KMS-11 (cell line): ENCODE measurements at regions not wholly inside any gene's neighbourhood (a gene's known extent, or its start where the extent isn't known, plus 50 kb on each side); places are given as distances from the start of the nearest gene placed in this dataset.

ENCODE experiments used
- H2AFZ ChIP-seq: fragments of 200-600 bp; sonication (generic); 2 replicates; pipeline ENCODE4 v1.6.1; 2016; ENCODE audit warnings: antibody characterized with exemption, mixed run types, low read depth
- H3K27ac ChIP-seq: fragments of 200-600 bp; sonication (generic); 2 replicates; pipeline ENCODE4 v1.6.1; 2016; ENCODE audit warnings: mild to moderate bottlenecking, mixed run types
- H3K27me3 ChIP-seq: fragments of 200-600 bp; sonication (generic); 2 replicates; pipeline ENCODE4 v1.6.1; 2017; ENCODE audit warnings: mild to moderate bottlenecking, low read depth, mixed run types, moderate library complexity; ENCODE audit not compliant: insufficient read depth
- H3K36me3 ChIP-seq: fragments of 200-600 bp; sonication (generic); 2 replicates; pipeline ENCODE4 v1.6.1; 2017; ENCODE audit warnings: mild to moderate bottlenecking, mixed run types; ENCODE audit not compliant: insufficient read depth
- H3K4me1 ChIP-seq: fragments of 200-600 bp; sonication (generic); 2 replicates; pipeline ENCODE4 v1.6.1; 2016; ENCODE audit warnings: mild to moderate bottlenecking, low read depth, mixed run types; ENCODE audit not compliant: poor library complexity, severe bottlenecking
- H3K4me2 ChIP-seq: fragments of 200-600 bp; sonication (generic); 2 replicates; pipeline ENCODE4 v1.7.0; 2016; ENCODE audit warnings: mild to moderate bottlenecking, mixed run types
- H3K4me3 ChIP-seq: fragments of 200-600 bp; sonication (generic); IDR thresholded peaks from 2 replicates; pipeline ENCODE4 v1.6.1; 2017; ENCODE audit warnings: low read depth, low read length, mixed read lengths; ENCODE audit not compliant: insufficient read depth
- H3K79me2 ChIP-seq: fragments of 200-600 bp; sonication (generic); 2 replicates; pipeline ENCODE4 v1.6.1; 2016; ENCODE audit warnings: low read depth, mixed run types; ENCODE audit not compliant: insufficient read depth
- H3K9ac ChIP-seq: fragments of 200-600 bp; sonication (generic); 2 replicates; pipeline ENCODE4 v1.6.1; 2016; ENCODE audit warnings: mild to moderate bottlenecking, mixed run types
- H4K20me1 ChIP-seq: fragments of 200-600 bp; sonication (generic); 2 replicates; pipeline ENCODE4 v1.6.1; 2016; ENCODE audit warnings: mild to moderate bottlenecking, mixed run types; ENCODE audit not compliant: insufficient read depth
- TF ChIP-seq, protein P1 (sequence below): fragments of 200-600 bp; sonication (generic); conservative IDR thresholded peaks from 2 replicates; pipeline ENCODE4 v1.6.1; 2017; ENCODE audit warnings: low read depth, mild to moderate bottlenecking, antibody characterized with exemption, low read length, moderate library complexity, mixed read lengths

DNA sequence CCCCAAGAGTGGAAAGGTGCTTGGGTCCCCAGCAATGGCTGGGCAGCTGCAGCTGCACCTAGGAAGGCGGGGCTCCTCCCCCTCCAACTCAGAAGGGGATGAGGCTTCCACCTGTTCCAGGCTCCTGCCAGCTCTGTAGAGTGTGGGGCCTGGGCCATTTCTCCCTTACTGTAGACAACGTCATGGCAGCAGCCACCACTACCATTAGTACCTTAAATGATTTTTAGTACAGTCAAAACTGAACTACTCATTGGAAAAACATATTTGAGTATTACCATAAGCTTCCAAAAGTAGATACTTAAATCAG lies 1274.2 kb upstream of the GBE1 start:
- Histone ChIP-seq H3K79me2 (no peaks in the 10 kb centered on the region), H3K27ac (no peak overlapping the region), H3K27me3 (no peaks in the 10 kb centered on the region), H2AFZ (no peak overlapping the region), H3K4me3 (no peak overlapping the region), H3K4me2 (no peak overlapping the region), H3K36me3 (no peaks in the 10 kb centered on the region), H4K20me1 (no peaks in the 10 kb centered on the region), H3K4me1 (no peaks in the 10 kb centered on the region), H3K9ac (no peak overlapping the region)
- TF ChIP-seq, protein P1, sequence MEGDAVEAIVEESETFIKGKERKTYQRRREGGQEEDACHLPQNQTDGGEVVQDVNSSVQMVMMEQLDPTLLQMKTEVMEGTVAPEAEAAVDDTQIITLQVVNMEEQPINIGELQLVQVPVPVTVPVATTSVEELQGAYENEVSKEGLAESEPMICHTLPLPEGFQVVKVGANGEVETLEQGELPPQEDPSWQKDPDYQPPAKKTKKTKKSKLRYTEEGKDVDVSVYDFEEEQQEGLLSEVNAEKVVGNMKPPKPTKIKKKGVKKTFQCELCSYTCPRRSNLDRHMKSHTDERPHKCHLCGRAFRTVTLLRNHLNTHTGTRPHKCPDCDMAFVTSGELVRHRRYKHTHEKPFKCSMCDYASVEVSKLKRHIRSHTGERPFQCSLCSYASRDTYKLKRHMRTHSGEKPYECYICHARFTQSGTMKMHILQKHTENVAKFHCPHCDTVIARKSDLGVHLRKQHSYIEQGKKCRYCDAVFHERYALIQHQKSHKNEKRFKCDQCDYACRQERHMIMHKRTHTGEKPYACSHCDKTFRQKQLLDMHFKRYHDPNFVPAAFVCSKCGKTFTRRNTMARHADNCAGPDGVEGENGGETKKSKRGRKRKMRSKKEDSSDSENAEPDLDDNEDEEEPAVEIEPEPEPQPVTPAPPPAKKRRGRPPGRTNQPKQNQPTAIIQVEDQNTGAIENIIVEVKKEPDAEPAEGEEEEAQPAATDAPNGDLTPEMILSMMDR, result no peak

DNA sequence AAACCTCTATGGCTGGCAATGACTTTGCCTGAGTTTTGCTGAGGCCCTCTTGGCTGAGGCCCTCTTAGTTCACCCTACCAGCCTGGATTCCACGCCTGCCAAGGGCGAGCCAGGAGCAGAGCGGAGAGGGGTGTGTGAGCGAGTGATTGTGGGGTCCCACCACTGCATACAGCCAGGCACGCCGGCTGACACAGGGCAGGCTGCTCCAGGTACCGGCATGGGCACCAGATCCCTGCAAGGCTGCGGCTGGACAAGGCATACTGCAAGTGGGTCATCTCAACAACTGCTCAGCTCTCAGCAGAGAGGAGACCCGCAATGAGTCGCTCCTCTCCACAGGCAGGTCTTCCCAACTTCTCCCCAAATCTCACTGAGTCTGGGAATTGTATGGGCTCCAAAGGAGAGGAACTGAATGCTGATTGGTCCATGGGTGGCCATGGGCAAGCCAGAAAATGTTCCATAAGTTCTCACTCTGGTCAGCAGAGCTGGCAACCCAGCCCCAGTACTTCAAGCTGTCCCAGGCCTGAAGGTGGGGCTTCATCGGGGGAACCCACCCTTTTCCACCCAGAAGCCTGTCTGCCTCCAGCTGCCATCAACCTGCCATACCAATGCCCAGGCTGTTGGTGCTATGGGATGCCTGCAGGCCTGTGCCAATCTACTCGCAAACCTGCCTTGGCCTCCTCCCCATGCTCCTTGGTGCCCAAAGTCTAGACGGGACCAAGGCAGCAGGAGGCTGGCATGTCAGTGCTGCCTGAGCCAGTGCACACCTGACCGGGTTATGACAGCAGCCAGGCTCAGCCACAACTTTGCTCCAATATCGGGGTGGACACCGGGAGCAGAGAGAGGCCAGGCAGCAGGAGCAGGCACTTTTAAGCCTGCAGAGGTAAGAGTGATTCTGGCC lies 1273.6 kb upstream of the GBE1 start:
- H4K20me1 ChIP-seq, result no peaks in the 10 kb centered on the region
- H3K27ac ChIP-seq, result no peak overlapping the region
- no peak overlapping the region for H2AFZ ChIP-seq

DNA sequence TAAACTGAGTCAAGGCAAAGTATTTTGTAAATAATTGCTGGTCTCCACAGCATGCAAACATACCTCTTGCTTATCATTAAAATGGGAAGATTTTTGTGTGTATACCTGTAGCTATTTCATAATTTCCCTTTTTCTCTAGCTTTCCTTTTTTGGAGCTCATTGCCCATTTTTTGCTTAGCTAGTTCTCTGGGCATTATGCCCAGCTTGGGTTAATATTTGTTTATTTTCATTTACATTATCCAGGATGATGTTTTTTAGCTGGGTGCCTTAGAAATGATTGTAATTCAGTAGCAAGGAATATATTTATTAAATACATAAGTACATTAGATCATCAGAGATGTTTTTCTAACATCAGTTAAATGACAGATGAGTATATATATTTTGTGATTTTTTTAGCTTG lies 1271.7 kb upstream of the GBE1 start:
- TF ChIP-seq, protein P1, result no peak
- H3K27ac ChIP-seq, result no peak overlapping the region
- H3K4me1 ChIP-seq, result no peaks in the 10 kb centered on the region
- no peak overlapping the region for H3K9ac ChIP-seq
- no peaks in the 10 kb centered on the region for H3K79me2 ChIP-seq
- H2AFZ ChIP-seq, result no peak overlapping the region
- no peak overlapping the region for H3K4me3 ChIP-seq
- no peaks in the 10 kb centered on the region for H4K20me1 ChIP-seq
- no peaks in the 10 kb centered on the region for H3K27me3 ChIP-seq
- no peaks in the 10 kb centered on the region for H3K36me3 ChIP-seq
- H3K4me2 ChIP-seq, result no peak overlapping the region

More for the DNA sequence above, 1273.6 kb upstream of the GBE1 start:
- H3K9ac ChIP-seq, result no peak overlapping the region
- no peak overlapping the region for H3K4me2 ChIP-seq
- H3K27me3 ChIP-seq, result no peaks in the 10 kb centered on the region
- TF ChIP-seq, protein P1, result no peak
- H3K79me2 ChIP-seq, result no peaks in the 10 kb centered on the region
- H3K4me1 ChIP-seq, result no peaks in the 10 kb centered on the region
- no peaks in the 10 kb centered on the region for H3K36me3 ChIP-seq
- no peak overlapping the region for H3K4me3 ChIP-seq

- Histone ChIP-seq H3K79me2 (no peaks in the 10 kb centered on the region), H3K4me3 (no peak overlapping the region), H3K4me1 (no peaks in the 10 kb centered on the region), H3K36me3 (no peaks in the 10 kb centered on the region), H2AFZ (no peak overlapping the region), H3K4me2 (no peak overlapping the region), H4K20me1 (no peaks in the 10 kb centered on the region), H3K9ac (no peak overlapping the region), H3K27ac (no peak overlapping the region), H3K27me3 (no peaks in the 10 kb centered on the region)
- TF ChIP-seq, protein P1, result no peak
These were observed 1261.6 kb upstream of the GBE1 start for GRCh38 chr3:83023086-83023485.
